ENCODE measurements at regions not wholly inside any gene's neighbourhood (a gene's known extent, or its start where the extent isn't known, plus 50 kb on each side); places are given as distances from the start of the nearest gene placed in this dataset.

DNA sequence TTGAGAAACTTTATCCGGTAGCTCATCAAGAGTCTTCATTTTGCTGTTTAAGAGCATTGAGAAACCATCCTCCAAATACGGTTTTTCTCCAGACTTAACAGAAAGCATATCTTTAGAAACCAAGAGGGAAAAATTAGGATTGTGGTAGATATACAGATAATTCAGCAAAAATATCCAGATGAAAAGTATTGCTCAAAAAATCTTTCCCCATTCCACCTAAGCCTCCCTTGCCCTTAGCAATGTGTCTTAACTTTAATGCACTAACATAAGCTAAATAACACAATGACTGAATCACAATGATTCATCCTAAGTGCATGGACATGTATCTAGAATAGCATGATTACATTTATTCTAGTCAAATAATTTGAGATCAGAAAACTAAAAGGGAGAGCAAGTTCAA, 130.3 kb upstream of the TARS1 start:
- DNase-seq (ENCODE audit: low read depth in 4 of 4, low spot score in 3 of 4), result no peak

DNA sequence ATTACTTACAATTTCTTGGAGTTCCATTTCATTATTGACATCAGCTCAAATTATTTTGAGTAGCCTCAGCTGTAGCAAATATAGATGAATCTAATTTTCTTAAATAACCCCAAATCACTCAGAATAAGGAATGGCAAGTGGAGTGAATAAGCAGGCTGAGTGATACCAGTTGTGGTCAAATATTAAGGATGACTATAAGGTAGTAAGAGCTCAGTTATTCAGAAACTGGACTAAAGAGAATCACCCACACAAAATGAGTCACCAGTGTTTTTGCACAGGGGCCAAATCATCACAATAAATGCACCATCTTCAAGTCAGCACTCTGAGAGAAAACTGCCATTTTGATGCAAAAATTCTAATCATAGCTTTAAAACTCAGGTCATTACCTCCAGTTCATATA, 128.9 kb upstream of the TARS1 start:
- DNase-seq (ENCODE audit: low read depth in 4 of 4, low spot score in 3 of 4), result no peak

DNA sequence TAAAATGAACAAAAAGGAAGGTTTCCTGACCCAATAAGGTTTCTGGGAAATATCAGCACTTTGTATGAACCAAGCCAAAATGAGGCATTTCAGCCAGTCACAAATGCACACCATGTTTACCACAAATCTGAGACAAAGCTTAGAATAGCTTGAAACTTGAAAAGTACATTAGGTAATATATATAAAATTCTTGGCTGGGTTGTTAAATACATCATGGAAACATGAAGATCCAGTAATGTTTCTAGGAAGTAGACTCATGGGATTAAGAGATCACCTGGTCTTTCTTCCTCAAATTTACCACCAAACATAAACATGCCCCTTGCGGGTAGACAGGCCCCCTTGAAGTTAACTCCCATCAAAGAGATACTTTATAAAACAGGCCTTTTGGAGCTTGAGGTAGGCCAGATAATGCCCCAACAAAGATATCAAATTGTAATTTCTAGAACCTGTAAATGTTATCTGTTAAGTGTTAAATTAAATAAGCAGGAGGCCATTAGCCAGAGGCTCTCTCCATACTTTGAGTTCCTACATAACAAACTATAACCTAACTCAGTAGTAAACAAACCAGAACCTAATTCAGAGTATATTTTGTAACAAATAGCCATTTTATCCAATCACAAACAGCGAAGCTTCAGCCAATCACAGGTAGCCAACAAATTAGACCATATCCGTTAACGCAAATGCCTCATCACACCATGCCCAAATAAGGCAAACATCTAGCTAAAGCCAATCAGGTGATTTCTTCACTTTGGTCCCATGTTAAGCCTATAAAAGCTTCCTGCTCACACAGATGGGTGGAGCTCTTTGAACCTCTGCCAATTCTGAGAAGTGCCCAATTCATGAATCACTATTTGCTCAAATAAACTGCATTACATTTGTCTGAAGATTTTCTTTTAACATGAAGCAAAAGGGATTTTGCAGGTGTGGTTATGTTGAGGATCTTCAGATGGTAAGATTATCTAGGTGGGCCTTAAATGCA, 127.9 kb upstream of the TARS1 start:
- no peak for DNase-seq (ENCODE audit: low read depth in 4 of 4, low spot score in 3 of 4)

DNA sequence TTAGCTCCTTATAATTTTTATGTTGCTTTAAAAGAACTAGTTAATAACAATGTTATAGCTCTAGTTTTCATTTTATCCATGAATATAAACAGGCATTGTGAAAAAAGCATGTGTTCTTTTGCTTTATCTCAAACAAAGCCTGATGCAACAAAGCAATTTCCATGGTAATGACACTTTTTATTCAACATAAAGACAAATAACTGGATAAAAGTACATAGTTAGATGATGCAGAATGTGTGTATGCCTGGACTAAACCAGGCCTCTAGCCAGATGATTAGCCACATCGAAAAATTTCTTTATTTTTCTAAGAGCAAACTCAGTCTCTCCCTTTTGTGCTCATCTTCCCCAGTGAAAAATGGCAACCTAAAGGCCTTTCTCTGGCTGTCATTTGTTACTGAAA, 125.6 kb upstream of the TARS1 start:
- no peak for DNase-seq (ENCODE audit: low read depth in 4 of 4, low spot score in 3 of 4)

DNA sequence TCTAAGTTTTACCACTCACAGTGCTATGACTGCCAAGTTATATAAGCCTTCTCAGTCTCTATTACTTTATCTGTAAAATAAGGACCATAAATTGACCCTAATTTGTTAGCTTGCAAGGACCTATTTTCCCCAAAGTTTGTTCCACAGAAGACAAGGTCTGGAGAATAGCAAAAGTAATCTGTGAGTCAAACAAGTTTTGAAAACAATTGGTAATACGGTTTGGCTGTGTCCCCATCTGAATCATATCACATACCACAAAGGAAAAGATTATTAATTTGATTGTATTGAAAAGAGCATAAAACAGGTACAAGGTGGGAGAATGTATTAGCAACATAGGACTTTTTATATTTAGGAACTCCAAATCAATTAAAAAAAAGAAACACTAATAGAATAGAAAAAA, 124.0 kb upstream of the TARS1 start:
- DNase-seq (ENCODE audit: low read depth in 4 of 4, low spot score in 3 of 4), result no peak

DNA sequence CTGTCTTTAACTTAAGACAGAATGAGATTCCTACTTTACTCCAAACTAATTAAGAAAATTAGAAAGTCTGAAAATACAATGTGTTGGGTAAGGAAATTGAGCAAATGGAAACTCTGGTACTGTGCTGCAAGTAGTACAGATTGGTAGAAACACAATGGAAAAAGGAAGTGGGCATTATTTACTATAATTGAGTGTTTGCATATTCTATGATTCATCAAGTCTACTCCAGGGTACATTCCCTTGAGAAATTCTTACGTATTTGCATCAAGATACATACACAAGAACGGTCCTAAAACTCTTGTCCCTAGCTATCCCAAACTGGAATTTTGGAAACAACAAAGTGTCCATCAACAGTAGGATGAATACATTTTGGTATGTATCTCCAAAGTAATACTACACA, 123.5 kb upstream of the TARS1 start:
- no peak for DNase-seq (ENCODE audit: low read depth in 4 of 4, low spot score in 3 of 4)

DNA sequence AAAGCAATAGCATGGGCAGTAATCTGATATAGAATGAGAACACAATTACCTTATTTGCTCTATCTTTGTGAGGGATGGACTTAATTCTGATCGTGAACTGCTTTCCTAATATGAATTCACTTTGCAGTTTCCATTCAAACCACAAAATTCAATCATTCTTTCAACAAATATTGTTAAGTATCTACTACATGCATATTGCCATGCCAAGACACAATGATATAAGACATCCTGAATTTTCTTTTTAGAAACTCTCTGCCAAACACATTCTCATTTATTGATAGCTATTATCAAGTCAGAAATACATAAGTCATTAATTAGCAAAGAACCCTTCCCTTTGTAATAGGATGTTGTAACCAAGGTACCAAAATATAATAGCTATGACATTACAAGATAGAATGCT, 121.6 kb upstream of the TARS1 start:
- no peak for DNase-seq (ENCODE audit: low read depth in 4 of 4, low spot score in 3 of 4)

DNA sequence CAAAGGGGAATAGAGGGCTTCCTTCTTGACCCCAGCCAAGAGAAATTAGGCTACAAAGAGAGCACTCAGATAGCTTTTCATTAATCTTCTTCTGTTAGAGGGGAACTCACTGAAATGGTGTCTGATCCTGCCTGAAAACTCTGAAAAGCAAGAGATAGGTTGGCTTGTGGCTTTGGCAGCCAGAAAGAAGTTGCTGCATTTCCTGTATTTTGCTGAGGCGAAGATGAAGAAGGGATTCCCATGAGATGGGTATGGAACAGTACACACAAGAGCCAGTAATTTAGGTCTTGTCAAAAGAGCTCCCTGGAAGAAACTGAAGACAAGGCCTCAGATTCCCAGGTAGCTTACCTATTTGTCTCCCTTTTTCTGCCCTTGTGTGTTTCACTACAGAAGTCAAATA, 120.9 kb upstream of the TARS1 start:
- no peak for DNase-seq (ENCODE audit: low read depth in 4 of 4, low spot score in 3 of 4)

DNA sequence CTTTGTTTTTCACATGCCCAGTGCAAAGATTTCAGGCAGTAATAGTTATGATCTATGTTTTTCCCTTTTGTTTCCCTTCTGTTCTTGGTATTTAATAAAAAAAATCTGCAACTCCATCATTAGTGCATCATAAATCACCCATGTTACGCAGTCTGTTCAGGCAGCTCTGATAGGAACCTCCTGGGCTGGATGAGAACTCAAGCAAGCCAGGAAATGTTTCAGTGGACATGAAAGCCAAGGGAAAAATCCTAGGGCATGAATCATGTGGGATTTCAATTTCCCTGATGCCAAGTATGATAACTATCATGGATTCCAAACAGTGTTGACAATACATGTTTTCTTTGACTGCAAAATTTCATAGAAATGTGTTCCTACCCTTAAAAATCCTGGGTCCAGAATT, 119.7 kb upstream of the TARS1 start:
- no peak for DNase-seq (ENCODE audit: low read depth in 4 of 4, low spot score in 3 of 4)

DNA sequence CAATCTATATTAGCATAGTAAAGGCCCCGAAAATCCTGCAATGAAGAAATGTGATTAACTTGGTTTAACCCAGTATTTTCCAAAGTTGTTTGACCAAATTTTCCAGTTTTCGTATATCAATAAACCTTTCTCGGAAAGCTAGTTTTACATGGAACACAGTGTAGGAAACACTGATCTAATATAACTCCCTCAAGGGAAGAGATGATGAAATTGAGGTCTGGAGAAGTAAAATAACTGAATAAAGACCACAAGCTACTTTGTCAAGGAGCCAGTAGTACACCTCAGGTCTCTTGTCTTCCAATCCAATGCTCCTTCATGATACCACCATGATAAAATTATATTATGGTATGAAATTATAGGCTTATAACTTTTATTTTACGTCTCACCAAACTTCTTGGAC, 118.1 kb upstream of the TARS1 start:
- DNase-seq (ENCODE audit: low read depth in 4 of 4, low spot score in 3 of 4), result no peak

DNA sequence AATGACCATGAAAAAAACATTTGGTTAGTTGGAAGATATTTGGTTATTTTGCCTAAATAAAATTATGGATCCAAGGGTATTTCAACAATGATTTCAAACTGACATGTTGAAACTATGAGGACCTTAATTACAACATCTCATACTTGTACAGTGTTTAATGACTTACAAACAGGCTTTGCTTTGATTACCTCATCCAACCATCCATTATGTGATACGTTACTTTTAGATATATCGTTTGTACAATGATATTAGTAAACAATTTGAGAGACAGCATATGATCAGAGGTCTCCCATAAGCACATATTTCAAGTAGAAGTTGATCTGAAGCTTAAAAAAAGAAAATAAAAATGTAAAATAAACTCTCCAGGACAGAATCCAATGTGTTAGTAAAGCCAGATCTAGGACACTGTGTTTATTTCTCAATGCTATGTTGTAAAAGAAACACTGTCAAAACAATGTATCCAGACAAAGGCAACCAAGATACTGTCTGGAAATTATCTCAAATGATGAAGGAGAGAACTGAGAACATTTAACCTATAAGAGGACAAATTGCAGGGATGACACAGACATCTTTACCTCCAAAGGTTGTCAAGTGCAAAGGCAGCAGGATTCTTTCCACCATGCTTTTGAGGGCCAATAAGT, 116.0 kb upstream of the TARS1 start:
- no peak for DNase-seq (ENCODE audit: low read depth in 4 of 4, low spot score in 3 of 4)

DNA sequence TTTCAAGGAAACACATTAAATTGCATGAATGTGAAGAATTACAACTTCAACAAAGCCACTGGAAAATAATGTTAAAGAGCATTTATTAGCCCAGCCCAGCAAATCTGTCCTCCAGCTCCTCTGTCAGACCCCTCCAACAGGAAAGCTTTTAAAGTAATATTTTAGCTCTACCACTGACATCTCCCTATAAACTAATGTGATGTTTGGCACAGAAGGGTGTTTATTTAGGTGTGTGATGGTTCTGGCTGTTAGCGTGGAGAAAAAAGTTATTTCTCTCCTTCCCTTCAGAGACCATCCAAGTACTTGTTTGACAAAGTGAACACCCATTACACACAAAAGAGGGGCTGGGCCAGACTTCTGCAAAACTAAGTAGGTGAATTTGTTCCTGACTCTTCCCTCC, 111.9 kb upstream of the TARS1 start:
- peak in 1 of 4 donors; percentile 53 for DNase-seq (ENCODE audit: low read depth in 4 of 4, low spot score in 3 of 4)

DNA sequence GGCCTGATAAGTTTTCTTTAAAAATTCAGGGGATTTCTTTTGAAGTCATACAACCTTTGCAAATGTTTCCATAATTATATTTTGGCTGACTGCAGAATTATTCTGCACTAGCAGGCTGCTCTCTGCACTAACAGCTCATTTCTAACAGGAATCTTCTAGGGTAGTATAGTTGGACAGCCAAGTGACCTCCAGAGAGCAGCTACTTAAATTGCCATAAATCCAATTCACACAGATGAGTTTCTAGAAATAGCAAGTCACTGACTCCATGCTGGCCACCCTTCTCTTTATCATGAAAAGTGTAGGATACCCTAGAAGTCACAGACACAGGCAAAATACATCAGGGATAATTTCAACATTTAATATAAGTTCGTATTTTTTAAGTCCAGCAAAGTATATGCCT, 110.9 kb upstream of the TARS1 start:
- DNase-seq (ENCODE audit: low read depth in 4 of 4, low spot score in 3 of 4), result no peak

DNA sequence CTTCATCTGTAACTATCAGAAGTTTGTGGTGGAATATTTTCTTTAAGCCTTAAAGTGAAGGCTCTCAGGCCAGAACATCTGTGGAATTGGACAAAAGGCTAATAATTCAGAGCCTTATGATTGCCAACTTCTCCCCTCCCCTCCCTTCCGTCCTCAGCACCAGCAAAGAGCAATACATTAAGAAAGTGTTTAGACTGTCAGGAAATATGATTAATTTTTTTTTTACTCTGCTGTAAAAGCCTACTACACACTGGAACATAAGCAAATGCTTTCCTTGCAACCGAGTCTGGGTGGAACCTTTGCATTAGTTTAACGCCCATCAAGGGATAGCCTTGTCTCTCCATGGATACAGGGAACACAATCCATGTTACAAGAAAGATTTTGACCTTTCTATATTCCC, 110.3 kb upstream of the TARS1 start:
- DNase-seq (ENCODE audit: low read depth in 4 of 4, low spot score in 3 of 4), result no peak

DNA sequence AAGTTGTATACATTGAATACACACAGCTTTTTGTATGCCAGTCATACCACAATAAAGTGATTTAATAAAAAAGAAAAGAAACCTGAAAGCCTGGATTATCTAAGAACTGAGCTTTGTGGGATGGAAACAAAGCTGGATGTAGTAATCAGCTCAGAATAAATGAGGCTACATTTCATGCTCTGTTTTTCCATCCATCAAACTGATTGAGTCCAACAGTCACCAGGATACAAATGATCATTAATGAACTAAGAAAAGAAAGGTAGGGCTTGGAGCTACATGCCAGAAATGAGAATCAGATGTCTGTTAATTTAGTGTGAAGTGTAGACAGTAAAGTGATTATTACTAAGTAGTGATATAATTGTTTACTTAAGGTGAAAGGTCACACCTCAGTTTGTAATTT, 109.8 kb upstream of the TARS1 start:
- no peak for DNase-seq (ENCODE audit: low read depth in 4 of 4, low spot score in 3 of 4)

DNA sequence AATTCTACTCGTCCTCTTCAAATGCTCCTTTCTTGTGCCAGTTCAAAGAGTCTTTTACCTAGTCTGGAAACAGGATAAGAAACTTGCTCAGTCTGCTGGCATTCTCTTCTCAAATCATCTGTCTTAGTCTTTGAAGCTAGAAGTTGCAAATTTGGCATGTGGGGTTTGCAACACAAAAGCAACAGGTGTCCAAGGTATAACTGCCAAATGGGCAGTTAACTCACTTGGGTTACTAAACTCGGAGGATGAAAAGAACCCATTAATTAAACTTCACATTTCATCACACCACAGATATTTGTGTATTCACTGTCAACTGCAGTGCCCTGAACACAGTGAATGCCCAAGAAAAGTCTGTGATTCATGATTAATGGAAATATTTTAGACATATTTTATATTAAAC, 108.0 kb upstream of the TARS1 start:
- no peak for DNase-seq (ENCODE audit: low read depth in 4 of 4, low spot score in 3 of 4)

DNA sequence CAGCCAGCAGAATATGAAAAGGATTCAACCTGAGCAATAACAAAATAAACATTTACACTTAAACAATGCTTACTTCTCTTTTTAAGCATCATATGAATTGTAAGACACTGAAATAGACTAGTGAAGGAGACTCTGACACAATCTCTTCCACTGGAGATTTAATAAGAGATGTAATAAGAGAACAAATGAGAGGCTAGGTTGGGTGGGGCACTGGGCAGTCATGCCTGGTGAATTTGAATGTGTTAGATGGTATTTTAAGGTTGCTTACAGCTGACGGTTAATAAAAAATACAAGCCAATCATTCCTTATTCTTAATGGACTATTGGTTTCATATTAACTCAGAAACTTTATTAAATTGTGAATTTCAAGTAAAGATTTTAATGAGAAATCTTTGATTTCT, 105.9 kb upstream of the TARS1 start:
- no peak for DNase-seq (ENCODE audit: low read depth in 4 of 4, low spot score in 3 of 4)

DNA sequence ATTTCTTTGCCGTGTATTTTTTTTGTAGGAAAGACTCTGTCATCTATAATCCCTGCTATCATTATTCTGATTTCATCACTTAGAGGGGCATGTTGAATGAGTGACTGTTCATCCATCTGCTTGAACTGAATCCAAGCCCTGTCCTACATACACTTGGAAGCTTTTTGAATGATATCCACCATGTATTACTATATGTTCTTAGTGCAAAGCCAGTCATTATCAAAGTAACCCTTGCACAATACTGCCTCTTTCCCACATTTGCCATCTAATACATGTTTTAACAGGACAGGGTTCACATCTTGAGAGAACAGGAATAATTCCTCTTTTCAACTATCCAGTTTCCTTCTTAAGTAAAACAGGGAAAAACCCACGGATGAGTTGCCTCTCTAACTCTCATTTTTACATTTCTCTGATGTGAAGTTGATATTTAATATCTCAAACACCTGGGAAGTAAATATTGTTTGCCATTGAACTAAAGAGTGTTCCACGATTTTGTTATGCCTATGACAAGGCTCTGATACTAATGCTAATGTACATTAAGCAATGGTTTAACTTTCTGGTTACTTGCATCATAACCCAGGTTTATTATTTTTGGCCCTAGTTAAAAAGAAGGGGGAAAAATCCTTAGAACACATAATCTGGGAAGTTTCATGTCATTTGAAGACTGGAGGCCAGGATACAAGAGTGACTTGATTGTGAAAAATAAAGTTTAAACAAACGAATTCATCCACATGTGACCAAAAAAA, 103.7 kb upstream of the TARS1 start:
- DNase-seq (ENCODE audit: low read depth in 4 of 4, low spot score in 3 of 4), result no peak

DNA sequence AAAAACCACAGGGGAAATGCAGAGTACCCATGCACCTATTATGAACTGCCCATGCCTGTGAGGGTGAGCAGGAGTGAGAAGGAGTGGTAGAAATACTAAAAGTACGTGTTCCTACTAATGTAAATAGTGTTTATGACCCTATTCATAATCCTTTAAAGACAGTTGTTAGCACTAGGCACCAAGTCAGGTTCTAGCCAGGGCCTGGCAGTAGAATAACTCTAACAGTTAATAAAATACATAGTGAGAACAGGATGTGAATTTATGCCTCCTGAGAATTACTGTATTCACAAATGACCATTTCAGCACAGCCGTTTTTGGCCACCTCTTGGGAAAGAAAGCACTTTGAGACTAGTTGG, 103.2 kb upstream of the TARS1 start:
- DNase-seq (ENCODE audit: low read depth in 4 of 4, low spot score in 3 of 4), result no peak

DNA sequence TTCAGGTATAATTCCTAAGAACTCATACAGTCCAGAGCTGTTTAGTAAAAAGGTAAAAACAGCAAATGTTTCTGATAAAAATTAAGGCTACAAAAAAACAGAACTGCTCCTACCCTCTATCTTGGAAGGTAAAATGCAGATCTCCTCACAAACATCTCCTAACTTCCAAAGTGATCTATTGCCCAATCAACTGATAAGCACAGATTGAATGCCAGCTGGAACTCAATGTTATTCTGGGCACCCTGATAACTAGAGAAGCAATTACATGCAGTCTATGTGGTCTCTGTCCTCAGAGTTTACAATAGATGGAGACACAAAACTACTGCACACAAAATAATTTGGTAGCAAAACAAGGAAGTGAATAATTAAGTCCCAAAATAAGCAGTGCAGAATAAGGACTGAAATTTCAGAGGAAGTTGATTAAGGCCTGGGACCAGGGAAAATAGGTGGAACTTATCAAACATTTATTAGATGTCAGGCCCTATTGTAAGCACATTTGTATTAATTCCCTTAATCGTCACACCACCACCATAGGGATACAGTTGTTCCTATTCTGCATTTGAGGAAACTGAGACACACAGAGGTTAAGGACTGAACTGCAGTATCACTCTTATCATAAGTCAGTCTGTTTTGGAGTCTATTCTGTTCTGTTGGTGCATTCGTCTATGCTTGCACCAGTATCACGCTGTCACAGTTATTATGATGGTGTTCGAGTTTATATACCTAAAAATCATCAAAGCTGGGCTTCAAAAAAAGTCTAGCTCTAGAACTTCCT, 102.2 kb upstream of the TARS1 start:
- no peak for DNase-seq (ENCODE audit: low read depth in 4 of 4, low spot score in 3 of 4)

DNA sequence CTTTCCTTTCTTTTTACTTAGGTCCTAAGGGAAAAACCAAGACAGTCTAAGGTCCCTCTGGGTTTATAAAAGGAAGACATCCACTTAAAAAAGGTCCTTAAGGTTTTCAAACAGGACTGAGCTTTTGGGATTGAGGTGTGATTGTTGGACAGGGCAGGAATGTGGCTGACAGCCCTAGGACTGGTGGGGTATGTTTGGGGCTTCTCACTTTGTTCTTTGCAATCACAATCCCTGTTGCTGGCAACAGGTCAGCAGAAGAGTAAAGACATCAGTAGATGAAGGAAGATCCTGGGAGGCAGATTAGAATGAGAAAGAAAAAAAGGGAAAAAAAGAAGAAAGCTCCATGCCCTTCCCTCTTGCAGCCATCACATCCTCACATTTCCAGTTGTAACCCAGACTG, 101.4 kb upstream of the TARS1 start:
- no peak for DNase-seq (ENCODE audit: low read depth in 4 of 4, low spot score in 3 of 4)

Measured in right renal pelvis (tissue), 4 donors.